ENCODE measurements at regions not wholly inside any gene's neighbourhood (a gene's known extent, or its start where the extent isn't known, plus 50 kb on each side); places are given as distances from the start of the nearest gene placed in this dataset.

- H3K27ac ChIP-seq (ENCODE audit: low read length), result no peak overlapping the region
- H4K20me1 ChIP-seq (ENCODE audit: insufficient read depth), result no peaks in the 10 kb centered on the region
- H3K9me2 ChIP-seq (ENCODE audit: insufficient read depth, low read length), result no peaks in the 10 kb centered on the region
- H3K27me3 ChIP-seq (ENCODE audit: insufficient read depth, low read depth, low read length), result no peaks in the 10 kb centered on the region
- no peak overlapping the region for H3K9ac ChIP-seq (ENCODE audit: low read length)
- H3K9me3 ChIP-seq (ENCODE audit: low read length), result no peaks in the 10 kb centered on the region
- H2AFZ ChIP-seq (ENCODE audit: low read depth, low read length), result no peak overlapping the region
- H3K79me2 ChIP-seq (replicated peaks; ENCODE audit: insufficient read depth, low read length), result no peaks in the 10 kb centered on the region
- no peak overlapping the region for H3K4me2 ChIP-seq (ENCODE audit: low read length)
- H3F3A ChIP-seq (ENCODE audit: insufficient read depth, low read length, poor library complexity, severe bottlenecking), result no peaks in the 10 kb centered on the region
- no peak overlapping the region for H3K4me3 ChIP-seq (ENCODE audit: low read length)
- TF ChIP-seq EZH2 (IDR thresholded peaks at IDR 0.05; ENCODE audit: borderline replicate concordance, insufficient read depth, low read length, poor library complexity, severe bottlenecking) (no peak), SMC3 (conservative IDR thresholded peaks at IDR 0.05; ENCODE audit: poor library complexity) (no peak)
- H3K36me3 ChIP-seq (ENCODE audit: insufficient read depth, low read length), result no peaks in the 10 kb centered on the region
Observed at GRCh38 chr2:8103085-8103708, 578.7 kb upstream of the ID2 start.

DNA sequence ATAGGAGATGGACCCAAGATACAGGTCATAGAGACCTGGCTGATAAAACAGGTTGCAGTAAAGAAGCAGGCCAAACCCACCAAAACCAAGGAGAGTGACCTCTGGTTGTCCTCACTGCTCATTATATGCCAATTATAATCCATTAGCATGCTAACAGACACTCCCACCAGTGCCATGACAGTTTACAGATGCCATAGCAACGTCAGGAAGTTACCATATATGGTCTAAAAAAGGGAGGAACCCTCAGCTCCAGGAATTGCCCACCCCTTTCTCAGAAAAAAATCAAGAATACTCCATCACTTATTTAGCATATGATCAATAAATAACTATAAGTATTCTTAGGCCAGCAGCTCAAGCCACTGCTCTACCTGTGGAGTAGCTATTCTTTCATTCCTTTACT, 574.7 kb upstream of the ID2 start:
- Histone ChIP-seq H3K27me3 (ENCODE audit: insufficient read depth, low read depth, low read length) (no peaks in the 10 kb centered on the region), H3K4me2 (ENCODE audit: low read length) (no peak overlapping the region)

GRCh38 chr2:8107621-8108378, 574.1 kb upstream of the ID2 start:
- Histone ChIP-seq H3K36me3 (ENCODE audit: insufficient read depth, low read length) (no peaks in the 10 kb centered on the region), H3K4me2 (ENCODE audit: low read length) (no peak overlapping the region), H3K27ac (ENCODE audit: low read length) (no peak overlapping the region), H3K9me3 (ENCODE audit: low read length) (no peaks in the 10 kb centered on the region), H4K20me1 (ENCODE audit: insufficient read depth) (no peaks in the 10 kb centered on the region), H3K79me2 (replicated peaks; ENCODE audit: insufficient read depth, low read length) (no peaks in the 10 kb centered on the region), H3K9ac (ENCODE audit: low read length) (no peak overlapping the region), H3K27me3 (ENCODE audit: insufficient read depth, low read depth, low read length) (no peaks in the 10 kb centered on the region), H3K9me2 (ENCODE audit: insufficient read depth, low read length) (no peaks in the 10 kb centered on the region), H3K4me3 (ENCODE audit: low read length) (no peak overlapping the region), H2AFZ (ENCODE audit: low read depth, low read length) (no peak overlapping the region), H3F3A (ENCODE audit: insufficient read depth, low read length, poor library complexity, severe bottlenecking) (no peaks in the 10 kb centered on the region)
- TF ChIP-seq MXI1 (conservative IDR thresholded peaks at IDR 0.05; ENCODE audit: poor library complexity, severe bottlenecking) (no peak), EP300 (conservative IDR thresholded peaks at IDR 0.05; ENCODE audit: poor library complexity, severe bottlenecking) (no peak), EZH2 (IDR thresholded peaks at IDR 0.05; ENCODE audit: borderline replicate concordance, insufficient read depth, low read length, poor library complexity, severe bottlenecking) (no peak), RAD21 (conservative IDR thresholded peaks at IDR 0.05) (no peak), POLR2AphosphoS5 (IDR thresholded peaks at IDR 0.05) (no peak), REST (IDR thresholded peaks at IDR 0.05; ENCODE audit: borderline replicate concordance) (no peak), SMC3 (conservative IDR thresholded peaks at IDR 0.05; ENCODE audit: poor library complexity) (no peak), TAF1 (IDR thresholded peaks at IDR 0.05; ENCODE audit: low read depth) (no peak)
- TF ChIP-seq, protein P1, sequence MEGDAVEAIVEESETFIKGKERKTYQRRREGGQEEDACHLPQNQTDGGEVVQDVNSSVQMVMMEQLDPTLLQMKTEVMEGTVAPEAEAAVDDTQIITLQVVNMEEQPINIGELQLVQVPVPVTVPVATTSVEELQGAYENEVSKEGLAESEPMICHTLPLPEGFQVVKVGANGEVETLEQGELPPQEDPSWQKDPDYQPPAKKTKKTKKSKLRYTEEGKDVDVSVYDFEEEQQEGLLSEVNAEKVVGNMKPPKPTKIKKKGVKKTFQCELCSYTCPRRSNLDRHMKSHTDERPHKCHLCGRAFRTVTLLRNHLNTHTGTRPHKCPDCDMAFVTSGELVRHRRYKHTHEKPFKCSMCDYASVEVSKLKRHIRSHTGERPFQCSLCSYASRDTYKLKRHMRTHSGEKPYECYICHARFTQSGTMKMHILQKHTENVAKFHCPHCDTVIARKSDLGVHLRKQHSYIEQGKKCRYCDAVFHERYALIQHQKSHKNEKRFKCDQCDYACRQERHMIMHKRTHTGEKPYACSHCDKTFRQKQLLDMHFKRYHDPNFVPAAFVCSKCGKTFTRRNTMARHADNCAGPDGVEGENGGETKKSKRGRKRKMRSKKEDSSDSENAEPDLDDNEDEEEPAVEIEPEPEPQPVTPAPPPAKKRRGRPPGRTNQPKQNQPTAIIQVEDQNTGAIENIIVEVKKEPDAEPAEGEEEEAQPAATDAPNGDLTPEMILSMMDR (IDR thresholded peaks at IDR 0.05; ENCODE audit: poor library complexity, severe bottlenecking), result no peak

More for the DNA sequence above, 574.7 kb upstream of the ID2 start:
- Histone ChIP-seq H3K36me3 (ENCODE audit: insufficient read depth, low read length) (no peaks in the 10 kb centered on the region), H3F3A (ENCODE audit: insufficient read depth, low read length, poor library complexity, severe bottlenecking) (no peaks in the 10 kb centered on the region), H3K79me2 (replicated peaks; ENCODE audit: insufficient read depth, low read length) (no peaks in the 10 kb centered on the region), H3K4me3 (ENCODE audit: low read length) (no peak overlapping the region), H3K9ac (ENCODE audit: low read length) (no peak overlapping the region), H3K27ac (ENCODE audit: low read length) (no peak overlapping the region), H2AFZ (ENCODE audit: low read depth, low read length) (no peak overlapping the region), H3K9me2 (ENCODE audit: insufficient read depth, low read length) (no peaks in the 10 kb centered on the region), H3K9me3 (ENCODE audit: low read length) (no peaks in the 10 kb centered on the region), H4K20me1 (ENCODE audit: insufficient read depth) (no peaks in the 10 kb centered on the region)
- TF ChIP-seq SMC3 (conservative IDR thresholded peaks at IDR 0.05; ENCODE audit: poor library complexity) (no peak), TAF1 (IDR thresholded peaks at IDR 0.05; ENCODE audit: low read depth) (no peak), MXI1 (conservative IDR thresholded peaks at IDR 0.05; ENCODE audit: poor library complexity, severe bottlenecking) (no peak), EZH2 (IDR thresholded peaks at IDR 0.05; ENCODE audit: borderline replicate concordance, insufficient read depth, low read length, poor library complexity, severe bottlenecking) (no peak), POLR2AphosphoS5 (IDR thresholded peaks at IDR 0.05) (no peak), EP300 (conservative IDR thresholded peaks at IDR 0.05; ENCODE audit: poor library complexity, severe bottlenecking) (no peak), RAD21 (conservative IDR thresholded peaks at IDR 0.05) (no peak)
- TF ChIP-seq, protein P1 (IDR thresholded peaks at IDR 0.05; ENCODE audit: poor library complexity, severe bottlenecking), result no peak

Measured in neural cell (in vitro differentiated cells).